ENCODE measurements at regions not wholly inside any gene's neighbourhood (a gene's known extent, or its start where the extent isn't known, plus 50 kb on each side); places are given as distances from the start of the nearest gene placed in this dataset.

DNA sequence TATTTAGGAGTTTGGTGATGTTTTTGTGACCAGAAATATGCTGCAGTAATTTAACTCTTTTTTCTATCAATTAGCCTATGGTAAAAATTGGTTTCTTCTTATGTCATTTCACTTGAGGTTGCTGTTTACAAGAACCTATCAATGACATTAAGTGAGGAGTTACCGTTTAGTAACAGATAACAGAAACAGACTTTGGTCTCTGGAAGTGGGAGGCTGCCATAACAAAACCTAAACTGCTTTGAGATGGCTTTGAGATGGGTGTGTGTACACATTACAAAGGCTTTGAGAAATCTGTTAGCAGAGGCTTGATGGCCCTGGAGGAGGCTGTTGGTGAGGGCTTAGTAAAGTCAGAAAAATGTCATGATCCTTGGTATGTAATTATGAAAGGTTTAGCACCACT lies 90.0 kb downstream of the TMEM114 start:
- no peak overlapping the region for H3K4me3 ChIP-seq (ENCODE audit: low read length)
- DNase-seq (no peak), ATAC-seq (no peak)
- intact Hi-C loops (cut with micrococcal nuclease) = no loop called here
- H3K9me3 ChIP-seq (ENCODE audit: control insufficient read depth, insufficient read depth, low read length) = no peaks in the 10 kb centered on the region
- H3K9me3 Mint-ChIP-seq = no peaks in the 10 kb centered on the region
- no peaks in the 10 kb centered on the region for H3K36me3 Mint-ChIP-seq
- no peaks in the 10 kb centered on the region for H3K36me3 ChIP-seq (ENCODE audit: control insufficient read depth, insufficient read depth, low read length)
- WGBS (ENCODE audit: insufficient coverage) = 64% methylated on average over 1 of the region's 1 CpG
- H3K4me1 Mint-ChIP-seq = no peaks in the 10 kb centered on the region
- no peaks in the 10 kb centered on the region for H3K27me3 ChIP-seq (ENCODE audit: control insufficient read depth, insufficient read depth, low read length)
- H3K27me3 Mint-ChIP-seq (ENCODE audit: low read depth in 2 of 2) = peaks cover 0 to 6% of the 10 kb centered on the region in 2 donors
- H3K4me1 ChIP-seq (ENCODE audit: control insufficient read depth, insufficient read depth, low read length) = no peaks in the 10 kb centered on the region
- TF ChIP-seq, protein P1, sequence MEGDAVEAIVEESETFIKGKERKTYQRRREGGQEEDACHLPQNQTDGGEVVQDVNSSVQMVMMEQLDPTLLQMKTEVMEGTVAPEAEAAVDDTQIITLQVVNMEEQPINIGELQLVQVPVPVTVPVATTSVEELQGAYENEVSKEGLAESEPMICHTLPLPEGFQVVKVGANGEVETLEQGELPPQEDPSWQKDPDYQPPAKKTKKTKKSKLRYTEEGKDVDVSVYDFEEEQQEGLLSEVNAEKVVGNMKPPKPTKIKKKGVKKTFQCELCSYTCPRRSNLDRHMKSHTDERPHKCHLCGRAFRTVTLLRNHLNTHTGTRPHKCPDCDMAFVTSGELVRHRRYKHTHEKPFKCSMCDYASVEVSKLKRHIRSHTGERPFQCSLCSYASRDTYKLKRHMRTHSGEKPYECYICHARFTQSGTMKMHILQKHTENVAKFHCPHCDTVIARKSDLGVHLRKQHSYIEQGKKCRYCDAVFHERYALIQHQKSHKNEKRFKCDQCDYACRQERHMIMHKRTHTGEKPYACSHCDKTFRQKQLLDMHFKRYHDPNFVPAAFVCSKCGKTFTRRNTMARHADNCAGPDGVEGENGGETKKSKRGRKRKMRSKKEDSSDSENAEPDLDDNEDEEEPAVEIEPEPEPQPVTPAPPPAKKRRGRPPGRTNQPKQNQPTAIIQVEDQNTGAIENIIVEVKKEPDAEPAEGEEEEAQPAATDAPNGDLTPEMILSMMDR (IDR thresholded peaks at IDR 0.05) = no peak
- no peak overlapping the region for H3K4me3 Mint-ChIP-seq
- no peak overlapping the region for H3K27ac Mint-ChIP-seq
- H3K27ac ChIP-seq (ENCODE audit: low read length) = no peak overlapping the region

DNA sequence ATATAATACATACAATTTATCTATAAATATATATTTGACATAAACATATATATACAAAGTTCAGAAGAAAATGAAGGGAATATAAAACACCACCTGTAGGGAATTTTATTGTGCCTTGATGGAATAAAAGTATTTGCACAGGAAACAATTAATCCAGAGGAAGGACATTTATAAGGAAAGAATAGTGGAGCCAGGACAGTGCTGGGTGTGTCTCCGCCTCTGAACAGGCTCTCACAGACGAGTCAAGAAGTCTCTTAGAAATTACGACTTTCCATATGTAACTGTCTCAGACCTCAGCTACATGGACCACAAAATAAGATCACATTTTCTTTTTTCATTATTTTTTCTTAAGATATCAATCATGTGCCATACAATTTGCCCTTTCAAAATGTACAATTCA lies 93.9 kb downstream of the TMEM114 start:
- H3K36me3 ChIP-seq (ENCODE audit: control insufficient read depth, insufficient read depth, low read length) = no peaks in the 10 kb centered on the region
- H3K4me1 Mint-ChIP-seq = no peaks in the 10 kb centered on the region
- no peak overlapping the region for H3K27ac ChIP-seq (ENCODE audit: low read length)
- no peaks in the 10 kb centered on the region for H3K27me3 ChIP-seq (ENCODE audit: control insufficient read depth, insufficient read depth, low read length)
- H3K27ac Mint-ChIP-seq = no peak overlapping the region
- H3K4me1 ChIP-seq (ENCODE audit: control insufficient read depth, insufficient read depth, low read length) = no peaks in the 10 kb centered on the region
- peaks cover 0 to 6% of the 10 kb centered on the region in 2 donors for H3K27me3 Mint-ChIP-seq (ENCODE audit: low read depth in 2 of 2)
- 62% methylated on average over 3 of the region's 3 CpGs for WGBS (ENCODE audit: insufficient coverage)
- DNase-seq (no peak), ATAC-seq (no peak)
- TF ChIP-seq, protein P1 (IDR thresholded peaks at IDR 0.05) = no peak
- no peaks in the 10 kb centered on the region for H3K9me3 ChIP-seq (ENCODE audit: control insufficient read depth, insufficient read depth, low read length)
- intact Hi-C loops (cut with micrococcal nuclease) = no loop called here
- no peak overlapping the region for H3K4me3 Mint-ChIP-seq
- no peak overlapping the region for H3K4me3 ChIP-seq (ENCODE audit: low read length)
- no peaks in the 10 kb centered on the region for H3K36me3 Mint-ChIP-seq
- no peaks in the 10 kb centered on the region for H3K9me3 Mint-ChIP-seq

DNA sequence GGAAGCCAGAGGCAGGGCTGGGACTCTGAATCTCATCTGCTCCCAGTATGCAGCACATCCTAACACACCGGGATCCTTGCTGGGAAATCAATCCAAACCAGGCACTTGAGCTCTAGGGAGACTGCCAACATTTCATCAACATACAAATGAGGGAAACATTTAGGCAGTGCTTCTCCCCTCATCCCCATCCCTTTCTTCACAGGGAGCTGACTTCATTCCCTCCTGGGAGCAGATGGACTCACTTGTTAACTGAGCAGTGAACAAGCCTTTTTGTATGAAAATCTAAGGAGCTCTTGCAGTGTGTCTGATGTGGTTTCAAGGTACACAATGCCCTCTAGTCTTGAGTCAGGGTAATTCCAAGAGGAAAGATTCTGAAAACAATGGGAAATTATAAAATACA lies 96.3 kb downstream of the TMEM114 start:
- Mint-ChIP-seq H3K36me3 (no peaks in the 10 kb centered on the region), H3K4me3 (no peak overlapping the region), H3K9me3 (no peaks in the 10 kb centered on the region), H3K27me3 (ENCODE audit: low read depth in 2 of 2) (peaks cover 0 to 6% of the 10 kb centered on the region in 2 donors), H3K4me1 (no peaks in the 10 kb centered on the region), H3K27ac (no peak overlapping the region)
- H3K4me3 ChIP-seq (ENCODE audit: low read length) = no peak overlapping the region
- ATAC-seq (no peak), DNase-seq (no peak)
- H3K27ac ChIP-seq (ENCODE audit: low read length) = no peak overlapping the region
- no peaks in the 10 kb centered on the region for H3K27me3 ChIP-seq (ENCODE audit: control insufficient read depth, insufficient read depth, low read length)
- no peaks in the 10 kb centered on the region for H3K9me3 ChIP-seq (ENCODE audit: control insufficient read depth, insufficient read depth, low read length)
- H3K36me3 ChIP-seq (ENCODE audit: control insufficient read depth, insufficient read depth, low read length) = no peaks in the 10 kb centered on the region
- intact Hi-C loops (cut with micrococcal nuclease) = no loop called here
- H3K4me1 ChIP-seq (ENCODE audit: control insufficient read depth, insufficient read depth, low read length) = no peaks in the 10 kb centered on the region
- TF ChIP-seq, protein P1 (IDR thresholded peaks at IDR 0.05) = no peak
- 29% methylated on average over 1 of the region's 1 CpG for WGBS (ENCODE audit: insufficient coverage)

DNA sequence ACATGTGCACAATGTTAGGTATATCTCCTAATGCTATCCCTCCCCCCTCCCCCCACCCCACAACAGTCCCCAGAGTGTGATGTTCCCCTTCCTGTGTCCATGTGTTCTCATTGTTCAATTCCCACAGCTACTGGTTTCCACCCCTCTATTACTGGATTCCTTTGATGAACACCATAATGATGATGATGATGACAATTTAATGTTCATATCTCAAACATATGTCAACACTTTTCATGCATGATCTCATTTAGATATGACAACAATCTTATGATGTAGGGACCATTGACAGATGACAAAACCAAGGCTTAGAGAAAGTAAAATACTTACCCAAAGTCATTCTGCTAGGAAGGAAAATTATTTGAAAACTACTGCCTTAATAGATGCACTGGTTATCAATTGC lies 97.6 kb downstream of the TMEM114 start:
- TF ChIP-seq, protein P1 (IDR thresholded peaks at IDR 0.05) = no peak
- no peaks in the 10 kb centered on the region for H3K4me1 ChIP-seq (ENCODE audit: control insufficient read depth, insufficient read depth, low read length)
- DNase-seq (no peak), ATAC-seq (no peak)
- no peak overlapping the region for H3K4me3 Mint-ChIP-seq
- H3K36me3 ChIP-seq (ENCODE audit: control insufficient read depth, insufficient read depth, low read length) = no peaks in the 10 kb centered on the region
- H3K27me3 Mint-ChIP-seq (ENCODE audit: low read depth in 2 of 2) = peaks cover 0 to 4% of the 10 kb centered on the region in 2 donors
- no peaks in the 10 kb centered on the region for H3K9me3 ChIP-seq (ENCODE audit: control insufficient read depth, insufficient read depth, low read length)
- intact Hi-C loops (cut with micrococcal nuclease) = no loop called here
- no peaks in the 10 kb centered on the region for H3K36me3 Mint-ChIP-seq
- no peak overlapping the region for H3K4me3 ChIP-seq (ENCODE audit: low read length)
- H3K4me1 Mint-ChIP-seq = no peaks in the 10 kb centered on the region
- H3K27ac Mint-ChIP-seq = no peak overlapping the region
- H3K9me3 Mint-ChIP-seq = no peaks in the 10 kb centered on the region
- H3K27ac ChIP-seq (ENCODE audit: low read length) = no peak overlapping the region
- H3K27me3 ChIP-seq (ENCODE audit: control insufficient read depth, insufficient read depth, low read length) = no peaks in the 10 kb centered on the region

Data from natural killer cell (primary cell).